Neural crest cell (in vitro differentiated cells): ENCODE measurements at regions not wholly inside any gene's neighbourhood (a gene's known extent, or its start where the extent isn't known, plus 50 kb on each side); places are given as distances from the start of the nearest gene placed in this dataset.
A peak's percentile ranks its signal among the peaks of the same experiment; 100 is the strongest.

Experiments used
- DNase-seq: peaks from one replicate; pipeline ENCODE4 v3.0.0; 2021; ENCODE audit warnings: low read depth, mixed read lengths, low spot score
- H3K27ac Mint-ChIP-seq: one replicate; pipeline ENCODE4 v1.8.0; 2021; ENCODE audit warnings: mild to moderate bottlenecking, mixed read lengths; ENCODE audit not compliant: unreplicated experiment
- H3K27me3 Mint-ChIP-seq: 2 replicates; pipeline ENCODE4 v1.8.0; 2021; ENCODE audit warnings: low read depth, mild to moderate bottlenecking, mixed read lengths
- H3K36me3 Mint-ChIP-seq: 2 replicates; pipeline ENCODE4 v1.8.0; 2021; ENCODE audit warnings: low read depth, mild to moderate bottlenecking, mixed read lengths
- H3K4me1 Mint-ChIP-seq: 2 replicates; pipeline ENCODE4 v1.8.0; 2021; ENCODE audit warnings: mixed read lengths
- H3K4me3 Mint-ChIP-seq: one replicate; pipeline ENCODE4 v1.8.0; 2021; ENCODE audit warnings: mild to moderate bottlenecking, mixed read lengths
- H3K9me3 Mint-ChIP-seq: 2 replicates; pipeline ENCODE4 v1.8.0; 2021; ENCODE audit warnings: mixed read lengths
- TF ChIP-seq, protein P1 (sequence below): fragments of 200-600 bp; sonication (generic); conservative IDR thresholded peaks from 2 replicates; pipeline ENCODE4 v1.5.0; 2021; ENCODE audit warnings: antibody characterized with exemption, mild to moderate bottlenecking

DNA sequence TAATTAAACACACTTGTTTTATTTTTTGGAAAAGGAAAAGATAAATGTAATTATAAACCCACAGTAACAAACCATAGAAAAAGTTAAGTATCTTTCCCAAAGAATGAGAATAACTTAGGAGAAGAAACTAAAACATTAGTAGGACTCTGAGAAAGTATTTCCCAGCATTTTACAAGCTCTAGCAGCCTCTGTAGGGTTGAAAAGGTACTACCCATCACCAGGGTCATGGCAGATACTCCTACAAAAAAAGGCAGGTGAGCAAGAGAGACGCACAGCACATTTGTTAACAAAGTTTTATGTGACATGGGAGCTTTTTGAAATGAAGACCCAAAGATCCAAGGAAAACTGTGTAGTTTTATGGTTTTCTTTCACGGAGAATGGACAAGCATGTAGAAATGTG, 77.7 kb upstream of the FAM169A start:
- Mint-ChIP-seq H3K4me1 (peaks cover 3% of the 10 kb centered on the region), H3K27ac (no peak overlapping the region), H3K36me3 (no peaks in the 10 kb centered on the region), H3K27me3 (no peaks in the 10 kb centered on the region), H3K9me3 (no peaks in the 10 kb centered on the region), H3K4me3 (no peak overlapping the region)
- TF ChIP-seq, protein P1, sequence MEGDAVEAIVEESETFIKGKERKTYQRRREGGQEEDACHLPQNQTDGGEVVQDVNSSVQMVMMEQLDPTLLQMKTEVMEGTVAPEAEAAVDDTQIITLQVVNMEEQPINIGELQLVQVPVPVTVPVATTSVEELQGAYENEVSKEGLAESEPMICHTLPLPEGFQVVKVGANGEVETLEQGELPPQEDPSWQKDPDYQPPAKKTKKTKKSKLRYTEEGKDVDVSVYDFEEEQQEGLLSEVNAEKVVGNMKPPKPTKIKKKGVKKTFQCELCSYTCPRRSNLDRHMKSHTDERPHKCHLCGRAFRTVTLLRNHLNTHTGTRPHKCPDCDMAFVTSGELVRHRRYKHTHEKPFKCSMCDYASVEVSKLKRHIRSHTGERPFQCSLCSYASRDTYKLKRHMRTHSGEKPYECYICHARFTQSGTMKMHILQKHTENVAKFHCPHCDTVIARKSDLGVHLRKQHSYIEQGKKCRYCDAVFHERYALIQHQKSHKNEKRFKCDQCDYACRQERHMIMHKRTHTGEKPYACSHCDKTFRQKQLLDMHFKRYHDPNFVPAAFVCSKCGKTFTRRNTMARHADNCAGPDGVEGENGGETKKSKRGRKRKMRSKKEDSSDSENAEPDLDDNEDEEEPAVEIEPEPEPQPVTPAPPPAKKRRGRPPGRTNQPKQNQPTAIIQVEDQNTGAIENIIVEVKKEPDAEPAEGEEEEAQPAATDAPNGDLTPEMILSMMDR, result peak; percentile 49
- DNase-seq, result no peak

DNA sequence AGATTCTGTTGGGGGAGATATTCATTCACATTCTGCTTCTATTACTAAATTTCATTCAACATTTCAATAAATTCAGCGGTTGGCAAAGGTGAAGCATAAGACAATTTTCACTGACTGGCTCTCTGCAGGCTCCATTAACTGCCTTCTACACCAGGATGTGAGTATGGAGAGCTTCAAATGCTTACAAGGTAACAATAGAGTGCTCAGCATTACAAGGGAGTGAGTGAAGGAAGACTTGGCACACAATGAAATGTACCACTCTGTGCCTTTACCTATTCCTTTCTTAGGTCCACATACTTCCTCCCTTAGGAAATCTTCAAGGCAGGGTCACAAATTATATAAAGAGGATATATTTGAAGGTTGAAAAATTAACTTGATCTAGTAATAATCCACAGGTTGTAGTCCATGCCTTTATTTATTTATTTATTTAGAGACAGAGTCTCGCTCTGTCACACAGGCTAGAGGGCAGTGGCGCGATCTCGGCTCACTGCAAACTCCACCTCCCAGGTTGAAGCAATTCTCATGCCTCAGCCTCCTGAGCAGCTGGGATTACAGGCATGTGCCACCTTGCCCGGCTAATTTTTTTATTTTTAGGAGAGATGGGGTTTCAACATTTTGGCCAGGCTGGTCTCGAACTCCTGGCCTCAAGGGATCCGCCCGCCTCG, 76.6 kb upstream of the FAM169A start:
- TF ChIP-seq, protein P1, result no peak
- no peak for DNase-seq
- peaks cover 3% of the 10 kb centered on the region for H3K4me1 Mint-ChIP-seq
- no peaks in the 10 kb centered on the region for H3K27me3 Mint-ChIP-seq
- no peaks in the 10 kb centered on the region for H3K36me3 Mint-ChIP-seq
- no peak overlapping the region for H3K27ac Mint-ChIP-seq
- no peaks in the 10 kb centered on the region for H3K9me3 Mint-ChIP-seq
- no peak overlapping the region for H3K4me3 Mint-ChIP-seq

DNA sequence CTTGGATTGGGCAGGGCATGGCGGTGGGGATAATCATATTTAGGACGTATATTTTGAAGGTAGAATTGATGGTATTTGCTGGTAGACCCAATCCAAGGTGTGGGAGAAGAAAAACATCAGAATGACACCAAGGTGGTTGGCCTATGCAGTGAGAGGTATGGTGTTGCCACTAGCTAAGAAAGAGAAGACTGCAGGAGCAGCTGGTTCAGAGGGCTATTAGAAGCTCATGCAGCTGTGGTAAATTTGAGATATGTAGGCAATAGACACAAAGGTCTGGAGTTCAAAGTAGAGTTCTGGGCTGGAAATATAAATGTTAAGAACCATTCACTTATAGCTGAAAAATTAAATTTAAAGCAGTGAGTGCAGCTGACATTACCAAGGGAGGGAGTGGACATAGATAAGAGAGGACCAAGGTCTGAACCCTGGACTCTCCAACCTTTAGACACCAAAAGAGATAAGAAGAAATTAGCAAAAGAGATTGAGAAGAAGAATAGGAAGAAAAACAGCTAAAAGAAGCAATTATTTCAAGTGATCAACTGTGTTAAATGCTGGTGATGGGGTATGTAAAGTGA, 74.7 kb upstream of the FAM169A start:
- no peak for DNase-seq
- Mint-ChIP-seq H3K36me3 (no peaks in the 10 kb centered on the region), H3K4me1 (peaks cover under 1% of the 10 kb centered on the region), H3K27me3 (no peaks in the 10 kb centered on the region), H3K27ac (no peak overlapping the region), H3K4me3 (no peak overlapping the region), H3K9me3 (no peaks in the 10 kb centered on the region)
- TF ChIP-seq, protein P1, result no peak

DNA sequence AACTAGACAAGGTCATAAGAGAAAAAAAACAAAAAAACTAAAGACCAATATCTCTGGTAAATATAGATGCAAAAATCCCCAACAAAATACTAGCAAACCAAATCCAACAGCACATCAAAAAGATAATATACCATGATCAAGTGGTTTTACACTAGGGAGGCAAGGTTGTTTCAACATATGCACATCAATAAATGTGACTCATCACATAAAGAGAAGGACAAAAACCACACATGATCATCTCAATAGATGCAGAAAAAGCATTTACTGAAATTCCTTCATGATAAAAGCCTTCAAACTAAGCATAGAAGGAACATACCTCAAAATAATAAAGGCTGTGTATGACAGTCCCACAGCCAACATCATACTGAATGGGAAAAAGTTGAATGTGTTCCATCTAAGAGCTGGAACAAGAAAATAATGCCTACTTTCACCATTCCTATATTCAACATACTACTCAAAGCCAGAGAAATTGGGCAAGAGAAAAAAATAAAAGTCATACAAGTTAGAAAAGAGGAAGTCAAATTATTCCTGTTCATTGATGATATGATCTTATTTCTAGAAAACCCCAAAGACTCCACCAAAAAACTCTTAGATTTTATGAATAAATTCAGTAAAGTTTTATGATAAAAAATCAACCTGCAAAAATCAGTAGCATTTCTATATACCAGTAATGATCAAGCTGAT, 72.2 kb upstream of the FAM169A start:
- no peak for DNase-seq
- no peaks in the 10 kb centered on the region for H3K9me3 Mint-ChIP-seq
- TF ChIP-seq, protein P1, result no peak
- H3K36me3 Mint-ChIP-seq, result no peaks in the 10 kb centered on the region
- peaks cover 4% of the 10 kb centered on the region for H3K4me1 Mint-ChIP-seq
- H3K27me3 Mint-ChIP-seq, result no peaks in the 10 kb centered on the region
- H3K4me3 Mint-ChIP-seq, result no peak overlapping the region
- no peak overlapping the region for H3K27ac Mint-ChIP-seq

DNA sequence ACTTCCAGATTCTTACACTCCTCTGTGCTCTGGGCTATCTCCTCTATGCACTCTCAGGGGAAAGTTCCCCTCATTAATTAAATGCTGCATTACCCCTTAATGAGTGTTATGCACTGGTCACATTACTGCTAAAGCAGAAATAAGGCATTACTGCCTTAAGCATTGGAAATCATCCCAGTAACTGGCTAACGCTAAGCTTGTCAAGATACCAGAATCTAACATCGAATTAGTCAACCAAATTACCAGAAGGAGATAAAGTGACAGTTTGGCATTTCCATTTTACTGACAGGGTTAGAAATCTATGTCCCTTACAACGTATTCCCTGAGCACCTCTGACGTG, 69.5 kb upstream of the FAM169A start:
- Mint-ChIP-seq H3K9me3 (no peaks in the 10 kb centered on the region), H3K36me3 (no peaks in the 10 kb centered on the region), H3K27ac (no peak overlapping the region), H3K4me1 (peaks cover 4% of the 10 kb centered on the region), H3K27me3 (no peaks in the 10 kb centered on the region), H3K4me3 (no peak overlapping the region)
- TF ChIP-seq, protein P1, result no peak
- no peak for DNase-seq
